ENCODE measurements at regions not wholly inside any gene's neighbourhood (a gene's known extent, or its start where the extent isn't known, plus 50 kb on each side); places are given as distances from the start of the nearest gene placed in this dataset.
"Not testable (repeated sequence)": the region's sequence is repeated elsewhere in the genome, so short reads cannot be mapped to it uniquely, and the experiment has no call there.

- DNase-seq: no peak
Observed at GRCh38 chr6:164049517-164049988, 635.0 kb downstream of the QKI start.

GRCh38 chr6:164048840-164049516 lies 634.5 kb downstream of the QKI start:
- no peak for DNase-seq

GRCh38 chr6:164045082-164045481 lies 630.6 kb downstream of the QKI start:
- DNase-seq: no peak

GRCh38 chr6:164043656-164044055 lies 629.1 kb downstream of the QKI start:
- DNase-seq: not testable (repeated sequence)

GRCh38 chr6:164042212-164042611 lies 627.7 kb downstream of the QKI start:
- DNase-seq: no peak

- DNase-seq: no peak
Observed at GRCh38 chr6:164040994-164041393, 626.5 kb downstream of the QKI start.

GRCh38 chr6:164039954-164040375 lies 625.4 kb downstream of the QKI start:
- peak in 3 of 5 experiments; percentile 17 to 86 (median 45) for DNase-seq

- no peak for DNase-seq
Observed at GRCh38 chr6:164037171-164037870, 622.8 kb downstream of the QKI start.

GRCh38 chr6:164035900-164036485 lies 621.5 kb downstream of the QKI start:
- no peak for DNase-seq

GRCh38 chr6:164034602-164035140 lies 620.2 kb downstream of the QKI start:
- no peak for DNase-seq

GRCh38 chr6:164025180-164025579 lies 610.7 kb downstream of the QKI start:
- no peak for DNase-seq

GRCh38 chr6:164023535-164023934 lies 609.0 kb downstream of the QKI start:
- DNase-seq: no peak

- no peak for DNase-seq
Observed at GRCh38 chr6:164022632-164023031, 608.1 kb downstream of the QKI start.

GRCh38 chr6:164021589-164022250 lies 607.2 kb downstream of the QKI start:
- DNase-seq: no peak

- no peak for DNase-seq
Observed at GRCh38 chr6:164020142-164020541, 605.6 kb downstream of the QKI start.

GRCh38 chr6:164018133-164018532 lies 603.6 kb downstream of the QKI start:
- DNase-seq: no peak

- no peak for DNase-seq
Observed at GRCh38 chr6:164016056-164016455, 601.5 kb downstream of the QKI start.

- no peak for DNase-seq
Observed at GRCh38 chr6:164015088-164015484, 600.6 kb downstream of the QKI start.

- DNase-seq: no peak
Observed at GRCh38 chr6:164014346-164015087, 600.0 kb downstream of the QKI start.

- DNase-seq: no peak
Observed at GRCh38 chr6:164013480-164014208, 599.1 kb downstream of the QKI start.

- no peak for DNase-seq
Observed at GRCh38 chr6:164011321-164011720, 596.8 kb downstream of the QKI start.
